Chondrocyte (in vitro differentiated cells): ENCODE measurements at regions not wholly inside any gene's neighbourhood (a gene's known extent, or its start where the extent isn't known, plus 50 kb on each side); places are given as distances from the start of the nearest gene placed in this dataset.

Experiments used
- DNase-seq: peaks from one replicate; pipeline ENCODE4 v3.0.0; 2021; ENCODE audit warnings: mixed read lengths, low spot score
- H3K27ac Mint-ChIP-seq: one replicate; pipeline ENCODE4 v1.8.0; 2021; ENCODE audit warnings: mild to moderate bottlenecking, moderate library complexity, mixed read lengths; ENCODE audit not compliant: unreplicated experiment
- H3K27me3 Mint-ChIP-seq: 2 replicates; pipeline ENCODE4 v1.8.0; 2021; ENCODE audit warnings: low read depth, mixed read lengths
- H3K36me3 Mint-ChIP-seq: 2 replicates; pipeline ENCODE4 v1.8.0; 2021; ENCODE audit warnings: low read depth, mixed read lengths
- H3K4me1 Mint-ChIP-seq: 2 replicates; pipeline ENCODE4 v1.8.0; 2021; ENCODE audit warnings: low read depth, mild to moderate bottlenecking, mixed read lengths
- H3K4me3 Mint-ChIP-seq: one replicate; pipeline ENCODE4 v1.8.0; 2021; ENCODE audit warnings: mild to moderate bottlenecking, moderate library complexity, mixed read lengths; ENCODE audit not compliant: unreplicated experiment
- H3K9me3 Mint-ChIP-seq: 2 replicates; pipeline ENCODE4 v1.8.0; 2021; ENCODE audit warnings: low read depth, mixed read lengths
- TF ChIP-seq, protein P1 (sequence below): fragments of 200-600 bp; sonication (generic); IDR thresholded peaks from 2 replicates; pipeline ENCODE4 v1.5.0; 2021; ENCODE audit warnings: antibody characterized with exemption, mild to moderate bottlenecking, moderate library complexity

GRCh38 chr7:116340201-116340847 is 130.0 kb downstream of the TES start:
- Mint-ChIP-seq H3K36me3 (no peaks in the 10 kb centered on the region), H3K4me3 (no peak overlapping the region), H3K27ac (no peak overlapping the region), H3K9me3 (no peaks in the 10 kb centered on the region), H3K4me1 (peaks cover 22% of the 10 kb centered on the region), H3K27me3 (no peaks in the 10 kb centered on the region)
- TF ChIP-seq, protein P1, sequence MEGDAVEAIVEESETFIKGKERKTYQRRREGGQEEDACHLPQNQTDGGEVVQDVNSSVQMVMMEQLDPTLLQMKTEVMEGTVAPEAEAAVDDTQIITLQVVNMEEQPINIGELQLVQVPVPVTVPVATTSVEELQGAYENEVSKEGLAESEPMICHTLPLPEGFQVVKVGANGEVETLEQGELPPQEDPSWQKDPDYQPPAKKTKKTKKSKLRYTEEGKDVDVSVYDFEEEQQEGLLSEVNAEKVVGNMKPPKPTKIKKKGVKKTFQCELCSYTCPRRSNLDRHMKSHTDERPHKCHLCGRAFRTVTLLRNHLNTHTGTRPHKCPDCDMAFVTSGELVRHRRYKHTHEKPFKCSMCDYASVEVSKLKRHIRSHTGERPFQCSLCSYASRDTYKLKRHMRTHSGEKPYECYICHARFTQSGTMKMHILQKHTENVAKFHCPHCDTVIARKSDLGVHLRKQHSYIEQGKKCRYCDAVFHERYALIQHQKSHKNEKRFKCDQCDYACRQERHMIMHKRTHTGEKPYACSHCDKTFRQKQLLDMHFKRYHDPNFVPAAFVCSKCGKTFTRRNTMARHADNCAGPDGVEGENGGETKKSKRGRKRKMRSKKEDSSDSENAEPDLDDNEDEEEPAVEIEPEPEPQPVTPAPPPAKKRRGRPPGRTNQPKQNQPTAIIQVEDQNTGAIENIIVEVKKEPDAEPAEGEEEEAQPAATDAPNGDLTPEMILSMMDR = no peak
- no peak for DNase-seq

DNA sequence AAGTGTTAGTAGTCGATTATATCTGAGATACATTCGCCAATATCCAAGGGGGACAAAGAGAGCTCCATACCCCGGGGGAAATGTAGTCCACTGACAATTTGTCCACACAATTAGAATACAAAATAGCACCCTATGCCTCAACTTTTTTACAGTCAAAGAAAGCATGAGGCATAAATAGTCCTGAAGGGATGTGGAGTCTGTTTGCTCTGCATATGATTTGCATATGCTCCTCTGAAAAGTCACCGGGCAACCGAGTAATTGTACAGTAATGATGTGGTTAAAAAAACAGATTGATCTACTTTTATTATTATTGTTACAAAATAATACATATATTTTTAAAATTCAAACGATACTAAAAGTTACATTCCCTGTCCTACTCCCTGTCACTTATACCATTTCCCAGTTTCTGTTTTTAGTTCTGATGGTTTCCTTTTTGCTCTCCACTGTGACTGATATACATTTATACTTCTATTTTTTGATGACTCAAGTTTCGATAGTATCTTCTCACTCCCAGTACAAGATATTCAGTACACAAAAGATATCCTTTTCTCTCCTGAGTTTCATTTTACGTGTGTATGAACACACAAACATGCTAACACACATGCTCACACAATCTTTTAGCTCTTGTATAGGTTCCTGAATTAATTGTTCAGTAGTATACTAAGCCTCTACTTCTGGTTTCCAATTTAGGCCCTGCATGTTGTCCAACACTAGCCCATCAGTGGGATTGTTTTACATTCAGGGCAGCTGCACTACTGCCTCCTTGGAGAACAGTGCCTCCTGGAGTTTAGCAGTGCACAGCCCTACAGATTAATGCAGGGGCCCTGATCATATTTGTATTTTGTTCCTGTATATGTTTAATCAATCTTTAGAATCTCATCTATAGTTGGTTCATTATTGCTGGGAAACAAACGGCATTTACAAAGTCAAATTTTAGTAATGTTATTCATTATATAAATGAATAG is 130.9 kb downstream of the TES start:
- TF ChIP-seq, protein P1 = peak; percentile 43
- no peak for DNase-seq
- H3K4me3 Mint-ChIP-seq = no peak overlapping the region
- H3K4me1 Mint-ChIP-seq = peaks cover 22% of the 10 kb centered on the region
- H3K27ac Mint-ChIP-seq = no peak overlapping the region
- no peaks in the 10 kb centered on the region for H3K27me3 Mint-ChIP-seq
- no peaks in the 10 kb centered on the region for H3K36me3 Mint-ChIP-seq
- H3K9me3 Mint-ChIP-seq = peaks cover under 1% of the 10 kb centered on the region

DNA sequence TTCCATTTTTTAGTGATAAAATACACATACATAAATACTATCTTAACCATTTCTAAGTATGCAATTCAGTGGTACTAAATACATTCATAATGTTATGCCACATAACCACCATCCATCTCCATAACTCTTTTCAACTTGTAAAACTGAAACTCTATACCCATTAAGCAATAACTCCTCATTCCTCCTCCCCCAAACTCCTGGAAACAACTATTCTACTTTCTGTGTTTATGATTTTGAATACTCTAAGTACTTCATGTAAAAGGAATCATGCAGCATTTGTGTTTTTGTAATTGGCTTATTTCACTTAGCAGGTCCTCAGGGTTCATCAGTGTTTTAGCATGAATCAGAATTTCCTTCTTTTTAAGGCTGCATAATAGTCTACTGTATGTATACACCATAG is 131.8 kb downstream of the TES start:
- Mint-ChIP-seq H3K9me3 (peaks cover 6% of the 10 kb centered on the region), H3K27ac (no peak overlapping the region), H3K4me1 (peaks cover 22% of the 10 kb centered on the region), H3K4me3 (no peak overlapping the region), H3K27me3 (no peaks in the 10 kb centered on the region), H3K36me3 (peaks cover 3% of the 10 kb centered on the region)
- no peak for DNase-seq
- TF ChIP-seq, protein P1 = no peak

DNA sequence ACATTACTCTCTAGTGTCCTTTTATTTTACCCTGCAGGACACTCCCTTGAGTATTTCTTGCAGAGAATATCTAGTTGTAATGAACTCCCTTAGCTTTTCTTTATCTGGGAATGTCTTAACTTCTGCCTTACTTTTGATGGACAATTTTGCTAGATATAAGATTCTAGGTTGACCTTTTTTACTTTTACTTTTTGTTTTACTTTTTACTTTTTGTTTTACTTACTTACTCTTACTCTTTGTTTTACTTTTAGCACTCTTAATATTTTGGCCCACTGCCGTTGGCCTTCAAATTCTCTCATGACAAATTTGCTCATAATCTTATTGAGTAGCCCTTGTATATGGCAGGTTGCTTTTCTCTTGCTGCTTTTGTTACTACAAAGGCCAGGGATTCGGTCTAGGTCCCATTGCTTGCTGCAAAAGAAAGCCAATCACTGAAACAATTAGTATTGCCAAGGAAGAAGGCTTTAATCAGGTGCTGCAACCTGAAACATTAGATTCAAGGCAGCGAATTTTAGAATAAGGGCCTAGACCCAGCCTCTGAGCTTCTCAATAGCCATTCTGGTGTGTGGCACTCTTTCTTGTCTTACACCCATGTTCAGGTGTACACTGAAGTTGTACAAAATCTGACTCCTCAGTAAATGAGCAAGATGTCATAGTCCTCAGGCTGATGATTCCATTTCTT is 137.0 kb downstream of the TES start:
- Mint-ChIP-seq H3K36me3 (peaks cover 3% of the 10 kb centered on the region), H3K27ac (no peak overlapping the region), H3K4me3 (no peak overlapping the region), H3K4me1 (peaks cover 10% of the 10 kb centered on the region), H3K9me3 (peaks cover 17% of the 10 kb centered on the region), H3K27me3 (no peaks in the 10 kb centered on the region)
- TF ChIP-seq, protein P1 = no peak
- DNase-seq = no peak

DNA sequence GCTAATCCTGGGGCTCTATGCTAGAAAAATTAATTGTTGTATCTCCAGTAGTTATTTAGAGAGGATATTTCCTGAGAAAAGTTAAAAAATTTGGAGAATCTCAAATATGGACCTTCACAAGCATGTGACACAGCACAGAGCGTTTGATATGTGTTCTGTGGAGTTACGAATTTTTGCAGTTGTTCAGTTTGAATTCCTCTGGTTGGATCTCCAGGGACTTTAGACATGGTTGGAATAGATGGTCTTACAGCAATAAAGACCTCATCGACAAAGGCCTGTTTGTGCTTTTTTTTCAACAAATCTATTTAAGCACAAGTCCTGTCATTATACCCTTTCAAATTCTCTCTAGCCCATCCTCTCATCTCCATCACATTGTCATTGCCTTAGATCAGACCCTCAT is 138.0 kb downstream of the TES start:
- H3K4me3 Mint-ChIP-seq = no peak overlapping the region
- peaks cover 3% of the 10 kb centered on the region for H3K36me3 Mint-ChIP-seq
- H3K27ac Mint-ChIP-seq = peak overlapping the region; percentile 46
- peaks cover 13% of the 10 kb centered on the region for H3K4me1 Mint-ChIP-seq
- peaks cover 17% of the 10 kb centered on the region for H3K9me3 Mint-ChIP-seq
- no peak for DNase-seq
- TF ChIP-seq, protein P1 = no peak
- no peaks in the 10 kb centered on the region for H3K27me3 Mint-ChIP-seq
